ELF-1 (cell line): ENCODE measurements at regions not wholly inside any gene's neighbourhood (a gene's known extent, or its start where the extent isn't known, plus 50 kb on each side); places are given as distances from the start of the nearest gene placed in this dataset.

Experiments
- DNase-seq: peaks from one replicate; pipeline ENCODE4 v3.0.0-alpha.2; 2016; ENCODE audit warnings: low read depth, low spot score

- DNase-seq, result no peak
Observed at GRCh38 chr15:38860253-38860652, 295.6 kb upstream of the RASGRP1 start.

- no peak for DNase-seq
Observed at GRCh38 chr15:38860674-38861073, 296.1 kb upstream of the RASGRP1 start.

- DNase-seq, result no peak
Observed at GRCh38 chr15:38861108-38861507, 296.5 kb upstream of the RASGRP1 start.

GRCh38 chr15:38862099-38862498, 297.5 kb upstream of the RASGRP1 start:
- DNase-seq, result no peak

- no peak for DNase-seq
Observed at GRCh38 chr15:38863381-38863780, 298.8 kb upstream of the RASGRP1 start.

- no peak for DNase-seq
Observed at GRCh38 chr15:38864122-38864521, 299.5 kb upstream of the RASGRP1 start.

- no peak for DNase-seq
Observed at GRCh38 chr15:38864827-38865581, 300.4 kb upstream of the RASGRP1 start.

GRCh38 chr15:38867556-38867955, 302.9 kb upstream of the RASGRP1 start:
- no peak for DNase-seq

- DNase-seq, result peak; percentile 7
Observed at GRCh38 chr15:38868326-38869114, 303.9 kb upstream of the RASGRP1 start.

- no peak for DNase-seq
Observed at GRCh38 chr15:38871638-38872037, 307.0 kb upstream of the RASGRP1 start.

GRCh38 chr15:38872732-38873131, 308.1 kb upstream of the RASGRP1 start:
- peak; percentile 2 for DNase-seq

GRCh38 chr15:38873158-38873557, 308.5 kb upstream of the RASGRP1 start:
- no peak for DNase-seq

- DNase-seq, result no peak
Observed at GRCh38 chr15:38874464-38874863, 309.9 kb upstream of the RASGRP1 start.

GRCh38 chr15:38876211-38876610, 311.6 kb upstream of the RASGRP1 start:
- DNase-seq, result no peak

- no peak for DNase-seq
Observed at GRCh38 chr15:38876621-38877020, 312.0 kb upstream of the RASGRP1 start.

- no peak for DNase-seq
Observed at GRCh38 chr15:38877471-38877870, 312.9 kb upstream of the RASGRP1 start.

GRCh38 chr15:38878026-38878425, 313.4 kb upstream of the RASGRP1 start:
- DNase-seq, result no peak

GRCh38 chr15:38878926-38879325, 314.3 kb upstream of the RASGRP1 start:
- DNase-seq, result no peak

GRCh38 chr15:38879909-38880471, 315.4 kb upstream of the RASGRP1 start:
- DNase-seq, result no peak

- DNase-seq, result no peak
Observed at GRCh38 chr15:38882221-38882620, 317.6 kb upstream of the RASGRP1 start.

- no peak for DNase-seq
Observed at GRCh38 chr15:38883987-38884386, 319.4 kb upstream of the RASGRP1 start.

GRCh38 chr15:38885001-38885400, 320.4 kb upstream of the RASGRP1 start:
- no peak for DNase-seq

- no peak for DNase-seq
Observed at GRCh38 chr15:38885471-38885952, 320.9 kb upstream of the RASGRP1 start.
